HG02610 (cell line): ENCODE measurements at regions not wholly inside any gene's neighbourhood (a gene's known extent, or its start where the extent isn't known, plus 50 kb on each side); places are given as distances from the start of the nearest gene placed in this dataset.

Source experiments
- ATAC-seq: cut with Tn5 transposase; IDR thresholded peaks from one replicate; pipeline ENCODE4 v1.9.1; 2021; ENCODE audit warnings: mild to moderate bottlenecking, moderate library complexity; ENCODE audit not compliant: unreplicated experiment

DNA sequence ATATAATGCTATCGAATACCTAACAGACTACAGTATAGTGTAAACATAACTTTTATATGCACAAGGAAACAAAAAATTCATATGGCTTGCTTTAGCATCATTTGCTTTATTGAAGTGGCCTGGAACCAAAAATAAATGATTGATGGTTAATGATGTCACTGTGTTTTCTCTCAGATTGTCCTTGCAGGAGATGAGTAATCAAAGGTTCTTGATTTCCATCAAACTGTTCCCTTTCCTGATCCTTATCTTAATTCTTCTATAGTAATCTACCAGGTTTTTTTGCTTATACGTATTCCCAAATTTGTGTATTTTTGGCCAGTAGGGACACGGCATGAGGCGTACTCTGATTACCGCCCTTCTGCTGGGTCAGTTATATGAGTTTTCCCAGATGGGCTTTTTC lies 104.9 kb upstream of the CXCR4 start:
- ATAC-seq, result no peak

DNA sequence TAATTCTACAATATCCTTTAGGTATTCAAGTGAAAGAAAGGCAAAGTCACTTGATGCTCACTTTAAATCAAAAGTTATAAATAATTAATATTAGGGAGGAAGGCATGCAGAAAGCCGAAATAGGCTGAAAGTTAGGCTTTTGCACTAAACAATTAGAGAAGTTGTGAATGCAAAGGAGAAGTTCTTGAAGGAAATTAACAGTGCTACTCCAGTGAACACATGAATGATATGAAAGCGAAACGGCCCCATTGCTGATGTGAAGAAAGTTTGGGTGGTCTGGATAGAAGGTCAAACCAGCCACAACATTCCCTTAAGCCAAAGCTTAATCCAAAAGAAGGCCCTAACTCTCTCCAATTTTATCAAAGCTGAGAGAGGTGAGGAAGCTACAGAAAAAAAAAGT lies 103.1 kb upstream of the CXCR4 start:
- no peak for ATAC-seq

DNA sequence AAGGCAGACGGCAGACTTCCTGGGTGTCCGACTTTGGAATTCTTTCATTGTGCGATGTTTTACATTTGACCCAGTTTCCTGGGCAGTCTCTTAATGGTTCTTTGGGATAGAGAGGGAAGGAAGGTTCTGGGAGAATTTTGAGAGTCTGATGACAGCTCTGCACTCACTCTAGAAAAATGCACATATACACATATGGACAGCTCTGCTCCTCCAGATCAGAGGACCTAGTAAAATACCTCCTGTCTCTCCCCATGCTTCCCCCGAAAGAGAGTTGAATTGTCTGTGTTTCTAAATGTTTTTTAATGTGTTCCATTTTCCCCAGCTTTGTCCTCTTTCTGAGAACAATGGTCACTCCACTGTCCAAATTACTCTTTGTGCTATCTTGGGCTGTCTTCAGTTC lies 102.0 kb upstream of the CXCR4 start:
- no peak for ATAC-seq

DNA sequence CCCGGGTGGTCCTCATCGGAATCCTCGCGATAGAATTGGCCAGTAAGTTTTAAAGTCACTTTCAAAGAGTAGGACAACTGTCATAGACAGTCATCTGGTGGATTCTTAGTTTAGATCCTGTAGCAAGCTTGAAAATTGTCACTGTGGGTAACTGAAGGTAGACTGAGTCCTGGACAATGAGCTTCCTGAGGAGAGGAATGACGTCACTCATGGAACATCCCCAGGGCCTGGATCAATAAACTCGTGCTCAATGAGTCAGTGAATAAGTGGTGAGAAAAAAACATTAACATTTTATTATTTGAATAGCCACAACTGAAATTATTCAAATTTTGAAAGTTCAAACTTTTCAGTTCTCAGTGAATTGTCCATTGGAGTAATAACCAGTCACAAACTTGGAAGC lies 101.4 kb upstream of the CXCR4 start:
- no peak for ATAC-seq

DNA sequence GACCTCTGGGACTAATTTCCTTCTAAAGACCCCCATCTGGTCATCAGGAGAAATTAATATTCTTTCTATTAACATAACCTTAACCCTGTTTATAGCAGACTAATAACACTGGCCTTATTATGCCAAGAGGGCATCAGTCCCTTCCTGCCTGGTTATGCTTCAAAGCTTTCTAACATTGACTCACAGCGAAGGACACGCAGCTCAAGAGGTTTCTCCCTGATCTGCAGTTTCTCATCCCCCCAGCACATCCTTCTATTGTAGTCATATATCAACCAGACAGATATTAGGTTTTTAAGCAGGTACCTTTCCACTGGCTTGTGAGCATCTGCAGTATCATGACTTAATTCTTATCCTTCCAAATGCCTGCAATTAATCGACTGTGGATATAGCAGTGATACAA lies 100.0 kb upstream of the CXCR4 start:
- peak; percentile 53 for ATAC-seq

- no peak for ATAC-seq
Observed at GRCh38 chr2:136215908-136216472, 98.0 kb upstream of the CXCR4 start.

- ATAC-seq, result no peak
Observed at GRCh38 chr2:136215449-136215848, 97.5 kb upstream of the CXCR4 start.

DNA sequence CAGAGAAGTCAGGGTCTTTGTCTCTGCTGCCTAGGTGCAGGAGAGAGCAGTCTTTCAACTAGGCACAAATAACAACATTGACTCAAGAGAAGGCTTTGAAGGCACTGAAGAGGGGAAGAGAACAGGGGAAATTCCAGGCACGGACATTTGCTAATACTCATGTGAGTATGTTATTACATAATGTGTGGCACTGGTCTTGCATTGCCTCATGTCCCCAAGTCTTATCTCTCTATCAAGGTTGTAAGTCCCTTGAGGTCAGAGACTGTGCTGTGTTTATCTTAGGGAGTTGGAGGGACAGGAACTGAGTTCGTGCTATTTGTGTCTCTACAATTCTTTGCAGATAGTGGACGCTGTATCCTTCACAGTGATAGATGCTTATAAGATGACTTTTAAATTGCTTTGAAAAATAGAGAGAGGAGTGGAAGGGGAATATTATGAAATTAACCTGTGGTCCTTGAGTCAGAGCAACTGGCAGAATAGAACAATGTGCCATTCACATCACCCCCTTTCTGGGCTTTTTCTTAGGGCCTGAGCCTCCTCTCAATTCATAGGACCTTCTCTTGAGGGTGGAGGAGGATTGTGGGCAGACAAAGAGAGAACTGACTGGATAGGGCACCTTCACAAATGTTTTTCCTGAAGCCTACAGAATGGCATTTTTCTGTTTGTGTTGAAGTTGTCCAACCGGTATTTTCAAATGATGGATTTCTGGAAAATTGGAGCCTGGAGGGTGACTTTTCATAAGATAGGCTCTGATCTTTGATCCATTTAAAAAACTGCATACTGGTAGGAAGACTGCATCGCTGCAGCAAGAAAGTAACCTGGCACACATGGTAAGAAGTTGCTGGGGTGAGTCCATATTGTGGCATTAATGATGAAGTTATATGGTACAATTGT lies 96.6 kb upstream of the CXCR4 start:
- ATAC-seq, result peak; percentile 53

DNA sequence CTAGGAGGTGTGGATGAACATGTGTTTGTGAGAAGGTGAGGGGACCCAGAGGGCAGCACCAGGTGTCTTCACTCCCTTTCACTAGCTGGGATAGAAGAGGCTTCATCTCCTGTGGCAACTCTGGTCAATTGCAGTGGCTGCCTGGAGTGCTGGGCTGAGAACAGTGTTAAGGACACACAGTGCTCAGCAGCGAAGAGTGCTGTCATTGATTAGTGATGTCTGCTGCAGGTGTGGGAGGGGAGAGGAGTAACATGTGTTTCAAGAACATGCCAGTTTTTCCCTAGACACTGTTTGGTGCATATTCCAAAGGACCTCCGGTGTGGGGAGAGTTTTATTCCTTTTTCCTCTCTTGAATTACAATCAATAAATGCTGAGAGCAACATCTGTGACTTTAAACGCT lies 95.9 kb upstream of the CXCR4 start:
- no peak for ATAC-seq

DNA sequence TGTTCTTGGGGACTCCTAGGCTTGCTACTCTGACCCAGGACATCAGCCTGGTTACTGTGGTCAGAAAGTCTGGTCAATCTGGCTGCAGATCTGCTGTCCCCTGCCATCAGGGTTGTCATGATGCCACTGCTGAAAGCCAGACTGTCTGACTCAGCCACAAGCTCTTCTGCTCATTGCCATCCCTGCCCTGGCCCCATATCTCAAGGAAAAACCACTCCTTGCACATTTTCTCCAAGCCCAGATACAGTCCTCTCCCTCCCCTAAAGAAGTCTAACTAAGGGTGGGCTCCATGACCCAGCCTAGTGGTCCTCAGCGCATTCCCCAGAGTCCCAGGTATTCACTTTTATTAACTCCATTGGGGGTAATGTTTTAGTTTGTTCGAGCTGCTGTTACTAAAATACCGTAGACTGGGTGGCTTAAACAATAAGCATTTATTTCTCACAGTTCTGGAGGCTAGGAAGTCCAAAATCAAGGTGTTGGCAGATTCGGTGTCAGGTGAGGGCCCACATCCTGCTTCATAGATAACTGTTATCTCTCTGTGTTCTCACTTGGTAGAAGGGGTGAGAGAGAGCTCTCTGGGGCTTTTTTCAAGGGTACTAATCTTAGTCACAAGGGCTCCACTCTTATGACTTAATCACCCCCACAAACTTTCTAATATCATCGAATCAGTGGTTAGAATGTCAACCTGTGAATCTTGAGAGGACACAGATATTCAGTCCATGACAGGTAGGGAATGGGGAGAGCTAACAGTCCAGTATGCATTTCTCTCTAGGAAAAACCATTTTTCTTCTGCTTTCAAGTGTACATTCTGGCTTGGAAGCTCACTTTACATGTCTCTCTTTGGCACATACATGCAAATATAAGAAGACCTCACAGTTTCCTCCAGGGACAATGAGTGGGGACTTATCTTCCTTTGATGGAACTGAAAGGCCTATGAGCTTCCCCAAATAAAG lies 94.8 kb upstream of the CXCR4 start:
- ATAC-seq, result peak; percentile 84

DNA sequence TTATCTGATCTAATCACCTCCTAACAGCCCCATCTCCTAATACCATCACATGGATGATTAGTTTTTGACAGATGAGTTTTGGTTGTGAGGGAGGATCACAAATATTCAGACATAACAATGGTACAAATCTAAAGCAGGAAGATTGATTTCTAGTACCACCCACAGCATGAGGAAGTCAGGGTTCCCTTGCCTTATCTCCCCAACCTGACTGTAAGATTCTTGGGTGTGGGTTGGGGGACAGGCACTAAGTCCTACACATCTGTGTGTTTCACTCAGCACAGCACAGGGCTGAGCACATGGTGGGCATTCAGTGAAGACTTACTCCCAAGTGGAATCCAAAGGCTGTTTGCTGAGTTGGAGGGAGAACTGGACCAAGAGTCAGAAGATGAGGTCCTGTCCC lies 93.8 kb upstream of the CXCR4 start:
- ATAC-seq, result no peak

DNA sequence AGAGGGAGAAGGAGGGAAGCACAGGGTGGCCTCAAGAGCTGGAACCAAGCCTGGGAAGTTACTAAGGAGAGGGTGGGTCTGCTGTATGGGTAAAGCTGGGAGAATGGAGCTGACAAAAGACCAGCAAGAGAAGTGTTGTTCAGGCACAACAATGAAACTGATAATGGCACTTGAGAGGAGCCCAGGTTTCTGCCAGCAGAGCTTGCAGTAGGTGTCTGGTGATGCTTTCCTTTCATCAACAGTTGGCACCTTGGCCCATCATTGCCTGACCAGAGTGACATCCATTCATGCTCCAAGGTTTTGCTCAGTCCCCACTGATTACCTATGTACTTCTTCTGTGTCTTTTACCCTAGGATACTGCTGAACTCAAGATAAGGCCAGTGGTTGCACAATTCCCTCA lies 92.9 kb upstream of the CXCR4 start:
- no peak for ATAC-seq

DNA sequence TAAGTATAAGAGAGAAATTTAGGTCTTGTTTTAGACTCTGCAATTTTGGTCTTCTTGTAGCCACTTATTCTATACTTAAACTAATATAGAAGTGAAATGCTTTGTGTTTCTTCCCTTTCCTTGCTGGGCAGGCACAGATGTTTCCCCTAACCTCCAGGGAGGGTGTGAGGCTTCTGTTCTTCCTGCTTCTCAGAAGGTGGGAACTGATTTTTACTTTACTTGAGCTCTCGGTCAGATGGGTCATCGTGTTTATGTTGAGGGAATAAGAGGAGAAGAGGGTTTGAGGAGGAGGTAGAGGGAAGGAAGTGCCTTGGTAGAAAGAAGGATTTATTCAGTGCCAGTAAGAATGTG lies 92.5 kb upstream of the CXCR4 start:
- no peak for ATAC-seq

DNA sequence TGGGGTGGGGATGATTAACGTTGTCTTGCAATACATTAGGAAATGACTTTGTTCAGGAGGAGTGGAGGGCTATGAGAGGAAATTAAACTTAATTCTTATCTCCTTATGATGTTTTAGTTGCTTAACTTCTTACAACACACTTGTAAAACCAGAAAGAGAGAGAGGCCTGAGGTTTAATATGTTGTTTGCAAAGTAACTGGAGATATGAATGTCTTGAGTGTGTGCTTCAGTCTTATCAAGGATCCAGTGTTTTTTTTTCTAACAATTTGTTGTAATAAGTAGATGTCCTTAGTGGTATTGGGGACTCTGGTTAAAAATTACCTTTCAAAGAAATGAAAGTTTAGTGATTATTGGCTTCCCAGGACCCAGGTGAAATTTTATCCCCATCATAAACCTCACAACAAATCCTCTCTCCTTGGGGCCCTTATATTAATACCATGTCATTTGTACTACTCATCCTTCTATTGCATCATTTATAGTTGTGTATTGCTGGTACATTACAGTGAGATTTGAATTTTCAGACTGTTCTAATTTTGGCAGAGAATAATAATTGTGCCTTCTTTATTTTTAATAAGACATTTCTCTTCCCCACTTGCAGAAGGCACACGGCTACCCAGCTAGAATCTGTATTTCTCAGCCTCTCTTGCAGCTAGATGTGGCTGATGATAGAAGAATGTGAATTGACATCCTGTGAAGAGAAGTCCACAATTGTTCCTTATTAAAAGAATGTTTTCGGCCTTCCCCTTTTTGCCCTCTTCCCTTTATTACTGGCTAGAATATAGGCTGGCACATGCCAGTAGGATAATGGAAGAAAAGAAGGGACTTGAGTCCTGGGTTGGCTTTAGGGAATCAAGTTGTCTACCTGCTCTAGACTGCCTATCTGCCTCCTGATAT lies 91.9 kb upstream of the CXCR4 start:
- no peak for ATAC-seq

GRCh38 chr2:136208682-136209420 lies 90.9 kb upstream of the CXCR4 start:
- no peak for ATAC-seq

GRCh38 chr2:136207665-136208064 lies 89.7 kb upstream of the CXCR4 start:
- ATAC-seq, result no peak

- peak; percentile 49 for ATAC-seq
Observed at GRCh38 chr2:136207030-136207623, 89.2 kb upstream of the CXCR4 start.

DNA sequence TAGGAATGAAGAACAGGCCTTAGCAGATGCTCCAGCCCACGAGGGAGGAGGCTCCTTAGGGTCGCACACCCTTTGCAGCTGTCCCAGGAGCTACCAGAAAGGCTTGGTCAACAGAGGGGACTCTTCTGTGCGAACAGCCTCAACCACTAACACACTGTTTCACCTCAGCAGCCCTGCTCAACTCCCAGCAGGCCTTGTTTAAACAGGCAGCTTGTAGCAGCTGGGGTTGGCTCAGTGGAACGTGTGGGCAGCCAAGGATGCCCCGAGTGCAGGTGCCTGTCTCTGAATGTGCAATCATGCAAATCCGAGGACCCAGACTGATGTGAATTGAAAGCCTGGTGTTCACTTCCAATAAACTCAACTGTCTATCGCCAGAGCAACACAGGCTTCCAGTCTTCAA lies 88.7 kb upstream of the CXCR4 start:
- ATAC-seq, result peak; percentile 97

GRCh38 chr2:136205615-136206014 lies 87.7 kb upstream of the CXCR4 start:
- no peak for ATAC-seq

GRCh38 chr2:136204971-136205370 lies 87.0 kb upstream of the CXCR4 start:
- ATAC-seq, result no peak
